Vagina (tissue), 2 donors: ENCODE measurements at regions not wholly inside any gene's neighbourhood (a gene's known extent, or its start where the extent isn't known, plus 50 kb on each side); places are given as distances from the start of the nearest gene placed in this dataset.

Source experiments
- POLR2A ChIP-seq, 2 donors: fragments of 450-650 bp; IDR thresholded peaks; one replicate each; pipeline ENCODE4 v1.6.1; 2017; ENCODE audit warnings: antibody characterized with exemption in 2 of 2, mild to moderate bottlenecking in 2 of 2, moderate library complexity in 2 of 2
- POLR2AphosphoS5 ChIP-seq, 2 donors: sonication (generic); formaldehyde crosslinking; IDR thresholded peaks; one replicate each; pipeline ENCODE4 v1.9.0; 2017; ENCODE audit warnings: antibody characterized with exemption in 2 of 2, mild to moderate bottlenecking in 2 of 2, low read depth in 1 of 2; ENCODE audit not compliant: insufficient read depth in 1 of 2
- TF ChIP-seq, protein P1 (sequence below), 3 experiments: fragments of 450-650 bp in 2 of 3; fragments of 200-600 bp in 1 of 3; sonication (generic) in 1 of 3; IDR thresholded peaks; one replicate each; pipeline ENCODE4 v1.5.1; 2017 to 2019; ENCODE audit warnings: antibody characterized with exemption in 3 of 3, mild to moderate bottlenecking in 2 of 3, moderate library complexity in 2 of 3

DNA sequence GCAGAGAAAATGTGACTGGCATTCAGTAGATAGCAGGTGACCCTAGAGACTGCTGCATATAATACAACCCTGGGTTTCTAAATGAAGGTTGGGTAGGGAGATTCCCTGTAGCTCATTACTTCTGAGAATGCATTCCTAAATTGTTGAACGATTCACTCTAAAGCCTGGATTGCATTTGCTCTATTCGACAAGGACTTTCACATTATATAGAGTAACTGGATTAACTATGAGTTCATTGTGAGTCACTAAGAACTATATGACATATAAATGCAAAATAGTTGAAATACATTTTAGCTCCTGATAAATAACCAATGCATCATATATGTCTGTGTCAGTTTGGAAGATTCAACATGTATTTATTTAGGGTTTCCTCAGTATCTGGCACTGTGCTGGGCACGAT is 294.7 kb upstream of the CCDC54 start:
- TF ChIP-seq, protein P1, sequence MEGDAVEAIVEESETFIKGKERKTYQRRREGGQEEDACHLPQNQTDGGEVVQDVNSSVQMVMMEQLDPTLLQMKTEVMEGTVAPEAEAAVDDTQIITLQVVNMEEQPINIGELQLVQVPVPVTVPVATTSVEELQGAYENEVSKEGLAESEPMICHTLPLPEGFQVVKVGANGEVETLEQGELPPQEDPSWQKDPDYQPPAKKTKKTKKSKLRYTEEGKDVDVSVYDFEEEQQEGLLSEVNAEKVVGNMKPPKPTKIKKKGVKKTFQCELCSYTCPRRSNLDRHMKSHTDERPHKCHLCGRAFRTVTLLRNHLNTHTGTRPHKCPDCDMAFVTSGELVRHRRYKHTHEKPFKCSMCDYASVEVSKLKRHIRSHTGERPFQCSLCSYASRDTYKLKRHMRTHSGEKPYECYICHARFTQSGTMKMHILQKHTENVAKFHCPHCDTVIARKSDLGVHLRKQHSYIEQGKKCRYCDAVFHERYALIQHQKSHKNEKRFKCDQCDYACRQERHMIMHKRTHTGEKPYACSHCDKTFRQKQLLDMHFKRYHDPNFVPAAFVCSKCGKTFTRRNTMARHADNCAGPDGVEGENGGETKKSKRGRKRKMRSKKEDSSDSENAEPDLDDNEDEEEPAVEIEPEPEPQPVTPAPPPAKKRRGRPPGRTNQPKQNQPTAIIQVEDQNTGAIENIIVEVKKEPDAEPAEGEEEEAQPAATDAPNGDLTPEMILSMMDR (IDR thresholded peaks at IDR 0.05): no peak
- no peak for TF ChIP-seq POLR2A (IDR thresholded peaks at IDR 0.05)
- no peak for TF ChIP-seq POLR2AphosphoS5 (IDR thresholded peaks at IDR 0.05; ENCODE audit: insufficient read depth in 1 of 2, low read depth in 1 of 2)
